ENCODE measurements at regions not wholly inside any gene's neighbourhood (a gene's known extent, or its start where the extent isn't known, plus 50 kb on each side); places are given as distances from the start of the nearest gene placed in this dataset.

DNA sequence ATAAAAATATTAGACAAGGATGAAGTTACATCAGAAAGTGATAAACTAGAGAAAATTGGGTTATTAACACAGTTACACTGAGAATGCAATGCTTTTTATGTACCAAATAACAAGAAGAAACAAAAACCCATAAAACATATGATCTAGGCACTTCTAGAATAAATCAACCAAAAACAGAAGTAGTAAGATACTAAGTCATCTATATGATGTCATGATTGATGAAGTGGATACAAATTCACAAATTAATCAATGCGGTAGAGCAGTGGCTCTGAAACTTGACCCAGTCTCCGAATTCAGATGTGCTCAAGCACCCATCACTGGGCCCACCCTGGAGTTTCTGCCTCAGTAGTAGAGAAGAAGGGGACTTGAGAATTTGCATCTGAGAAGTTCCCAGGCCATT lies 112.1 kb upstream of the SSTR4 start:
- no peak for DNase-seq

GRCh38 chr20:22924046-22924737 lies 110.9 kb upstream of the SSTR4 start:
- no peak for DNase-seq

DNA sequence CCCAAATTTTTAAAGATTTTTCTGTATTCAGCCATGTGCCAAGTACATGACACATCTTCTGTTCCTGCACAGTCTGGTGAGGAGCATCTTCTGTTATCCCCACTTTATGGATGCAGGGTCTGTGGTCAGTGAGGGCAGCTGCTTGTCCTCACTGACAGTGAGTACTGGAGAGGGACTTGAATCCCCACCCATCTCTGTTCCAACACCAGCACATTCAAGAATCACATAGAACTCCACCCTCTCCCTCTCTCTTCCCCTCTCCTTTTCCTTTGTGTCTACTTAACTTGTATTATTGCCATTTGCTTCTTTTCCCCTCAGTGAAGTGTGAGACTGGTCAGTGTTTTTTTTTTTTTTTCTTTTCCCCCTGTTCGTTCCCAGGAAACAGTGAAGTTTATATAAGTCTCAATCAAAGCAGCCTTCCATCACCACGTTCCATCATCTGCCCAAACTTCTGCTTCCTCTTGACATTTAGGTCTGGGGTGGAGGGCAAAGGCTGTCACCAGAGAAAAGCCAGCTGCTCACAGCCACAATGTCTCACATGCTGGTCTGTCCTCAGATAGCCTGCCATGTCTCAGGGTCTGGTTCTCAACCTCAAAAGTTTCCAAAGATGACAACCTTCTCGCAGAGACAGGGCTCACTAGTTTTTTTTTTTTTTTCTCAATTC lies 110.0 kb upstream of the SSTR4 start:
- no peak for DNase-seq

DNA sequence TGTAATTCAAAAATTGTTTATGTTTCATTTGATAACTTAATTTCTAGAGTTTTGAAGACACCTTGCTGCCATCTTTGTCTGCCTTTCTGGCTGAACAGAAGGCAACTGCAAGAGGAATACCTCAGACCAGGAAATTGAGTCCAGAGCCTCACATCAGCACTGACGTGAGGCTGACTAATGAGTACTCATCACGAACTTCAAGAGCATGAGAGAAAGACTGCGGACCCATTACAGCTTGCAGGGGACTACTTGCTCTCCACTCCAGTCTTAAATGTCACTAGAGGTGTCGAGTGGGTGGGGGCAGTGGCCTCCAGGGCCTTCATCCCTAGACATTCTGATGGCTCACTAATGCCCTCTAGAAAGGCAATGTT lies 109.5 kb upstream of the SSTR4 start:
- no peak for DNase-seq

DNA sequence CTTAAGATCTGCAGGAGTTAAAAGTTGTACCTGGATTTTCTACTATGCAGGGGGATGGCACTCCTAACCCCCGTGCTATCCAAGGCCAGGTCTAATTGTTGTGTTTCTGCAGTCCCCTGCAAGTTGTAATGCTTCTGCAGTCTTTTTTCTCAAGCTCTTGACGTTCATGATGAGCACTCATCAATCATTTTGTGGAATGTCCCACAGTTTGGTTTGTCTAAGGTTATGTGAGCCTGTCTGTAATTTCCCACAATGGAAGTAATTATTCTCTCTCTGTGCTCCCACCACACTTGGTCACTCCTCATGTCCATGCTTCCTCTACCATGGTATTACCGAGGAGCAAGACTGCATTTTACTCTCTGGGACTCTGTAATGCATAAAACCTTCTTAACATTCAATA lies 107.6 kb upstream of the SSTR4 start:
- no peak for DNase-seq

GRCh38 chr20:22928679-22929078 lies 106.4 kb upstream of the SSTR4 start:
- no peak for DNase-seq

GRCh38 chr20:22929661-22930060 lies 105.5 kb upstream of the SSTR4 start:
- no peak for DNase-seq

GRCh38 chr20:22931653-22932608 lies 103.2 kb upstream of the SSTR4 start:
- DNase-seq: no peak

GRCh38 chr20:22939181-22939580 lies 95.9 kb upstream of the SSTR4 start:
- no peak for DNase-seq

DNA sequence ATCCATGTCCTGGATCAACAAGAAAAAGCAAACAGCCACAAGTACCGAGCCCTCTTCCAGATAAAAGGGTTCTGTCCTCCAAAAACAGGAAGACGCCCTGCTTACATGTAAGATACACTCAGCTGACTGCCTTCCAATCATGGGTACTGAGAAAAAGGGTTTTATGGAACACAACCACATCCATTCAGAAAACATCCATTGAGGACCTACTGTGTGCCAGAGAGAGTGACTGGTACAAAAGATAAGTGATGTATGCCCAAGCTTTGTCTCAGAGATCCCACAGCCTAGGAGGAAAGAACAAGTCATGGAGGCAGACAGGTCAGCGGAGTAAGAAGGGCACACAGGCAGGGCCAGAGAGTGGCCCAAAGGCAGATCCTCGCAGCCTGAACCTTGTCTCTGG lies 94.8 kb upstream of the SSTR4 start:
- no peak for DNase-seq

DNA sequence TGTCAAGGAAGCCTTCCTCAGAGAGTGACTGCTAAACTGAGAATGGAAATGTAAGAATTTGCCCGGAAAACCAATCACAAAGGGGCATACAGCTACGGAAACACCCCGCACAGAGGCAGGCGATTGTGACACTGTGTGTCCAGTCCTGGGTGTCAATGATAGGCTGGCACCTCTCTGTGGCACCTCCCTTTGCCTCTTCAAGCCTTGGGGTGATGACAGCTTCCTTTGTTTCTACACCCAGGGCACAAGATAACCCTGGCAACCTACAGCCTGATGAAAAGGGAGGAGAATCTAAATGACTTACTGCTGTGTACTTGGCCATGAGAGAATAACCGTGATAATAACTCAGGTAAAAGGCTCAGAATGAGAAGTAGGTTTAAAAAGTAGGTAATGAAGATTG lies 93.6 kb upstream of the SSTR4 start:
- no peak for DNase-seq

DNA sequence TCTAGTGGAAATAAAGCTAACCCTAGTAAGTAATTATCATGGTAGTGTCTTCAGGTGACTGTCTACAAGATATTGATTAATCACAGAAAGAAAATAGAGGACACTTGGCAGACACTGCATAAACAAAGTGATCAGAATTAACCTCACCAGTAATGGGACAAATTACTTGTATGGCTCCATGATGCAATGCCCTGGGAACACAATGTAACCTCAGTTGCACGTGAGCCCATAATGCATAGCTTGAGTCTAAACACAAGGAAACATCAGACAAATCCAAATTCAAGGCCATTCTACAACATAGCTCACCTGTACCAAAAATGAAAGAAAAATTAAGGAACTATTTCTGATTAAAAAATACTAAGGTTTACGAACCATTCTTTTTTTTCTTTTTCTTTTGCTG lies 92.4 kb upstream of the SSTR4 start:
- no peak for DNase-seq

GRCh38 chr20:22944062-22944461 lies 91.0 kb upstream of the SSTR4 start:
- DNase-seq: no peak

DNA sequence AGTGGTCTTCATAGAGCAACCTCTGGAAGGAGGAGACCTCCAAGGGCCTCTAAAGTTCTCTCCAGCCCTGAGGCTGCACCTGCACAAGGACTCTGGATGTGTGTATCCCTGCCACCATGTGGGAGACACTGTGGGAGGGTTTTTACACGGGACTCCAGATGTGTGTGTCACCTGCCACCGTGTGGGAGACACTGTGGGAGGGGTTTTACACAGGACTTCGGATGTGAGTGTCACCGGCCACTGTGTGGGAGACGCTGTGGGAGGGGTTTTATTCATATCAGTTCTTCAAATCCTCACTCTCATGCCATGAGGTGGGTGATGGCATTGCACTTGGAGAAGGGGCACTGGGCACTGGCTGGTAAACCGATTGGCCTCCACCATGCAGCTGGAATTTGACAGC lies 90.2 kb upstream of the SSTR4 start:
- DNase-seq: no peak

DNA sequence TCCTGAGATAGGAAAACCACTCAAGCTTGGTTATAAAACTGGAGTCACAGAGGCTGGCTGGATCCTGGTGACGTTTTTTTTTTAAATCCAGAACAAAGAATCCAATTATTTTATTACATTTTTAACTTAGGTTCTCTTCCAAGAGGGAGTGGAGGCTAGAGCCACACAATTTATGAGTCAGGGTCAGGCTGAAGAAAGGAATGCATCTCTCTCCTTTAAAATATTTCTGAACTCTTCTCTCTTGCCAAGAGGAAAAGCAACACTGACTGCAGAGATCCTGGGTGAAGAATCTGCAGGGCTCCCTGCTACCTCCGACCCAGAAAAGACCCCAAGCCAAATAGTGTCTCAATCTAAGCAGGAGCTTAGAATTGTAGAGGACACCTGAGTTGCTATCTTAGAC lies 88.5 kb upstream of the SSTR4 start:
- no peak for DNase-seq

DNA sequence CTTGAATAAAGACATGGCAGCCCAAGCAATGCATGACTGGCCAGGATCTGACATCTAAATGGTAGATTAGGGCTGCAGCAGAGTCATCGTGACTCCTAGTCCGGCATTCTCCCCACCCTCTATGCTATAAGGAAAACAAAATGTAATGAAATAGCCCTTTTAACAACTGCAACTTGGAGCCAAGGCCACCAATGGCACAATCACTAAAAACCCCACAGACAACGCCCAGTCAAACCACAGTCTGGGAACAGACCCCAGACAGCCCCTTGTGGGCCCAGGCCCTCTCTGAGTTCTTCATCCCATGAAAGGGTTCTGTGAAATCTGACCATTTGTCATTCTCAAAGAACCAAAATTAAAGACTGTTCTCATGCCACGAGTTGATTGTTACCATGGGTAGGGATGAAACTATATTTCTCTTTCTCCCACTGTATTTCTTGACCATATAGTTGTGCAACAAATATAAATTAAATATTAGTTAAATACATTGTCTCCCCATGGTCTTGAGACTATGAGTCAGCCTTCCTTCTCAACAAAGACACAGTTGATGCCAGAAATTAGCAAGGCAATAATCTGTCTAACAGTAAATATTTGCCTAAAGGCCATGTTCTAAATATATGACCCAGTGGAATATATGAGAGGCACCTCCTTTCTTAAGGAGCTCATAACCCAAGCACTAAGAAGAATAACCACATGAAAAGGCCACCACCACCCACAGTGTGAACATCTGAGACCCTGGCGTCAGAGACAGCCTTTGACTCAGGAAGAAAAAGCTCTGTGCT lies 85.6 kb upstream of the SSTR4 start:
- no peak for DNase-seq

DNA sequence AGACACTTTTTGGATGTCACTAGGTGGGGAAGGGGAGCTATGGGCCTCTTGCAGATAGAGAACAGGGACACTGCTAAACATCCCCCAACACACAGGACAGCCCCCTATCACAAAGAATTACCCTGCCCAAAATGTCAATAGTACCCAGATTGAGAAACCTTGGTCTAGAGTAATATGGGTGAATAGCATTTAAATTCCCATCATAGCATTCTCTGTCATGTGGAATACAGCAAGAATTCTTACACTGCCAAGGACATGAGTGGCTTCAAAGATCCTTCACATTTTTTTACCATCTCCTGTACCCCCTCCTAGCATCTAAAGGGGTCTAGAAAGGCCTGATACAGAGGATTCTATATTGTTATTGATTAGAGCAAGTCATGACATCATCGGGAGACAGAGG lies 83.1 kb upstream of the SSTR4 start:
- no peak for DNase-seq

DNA sequence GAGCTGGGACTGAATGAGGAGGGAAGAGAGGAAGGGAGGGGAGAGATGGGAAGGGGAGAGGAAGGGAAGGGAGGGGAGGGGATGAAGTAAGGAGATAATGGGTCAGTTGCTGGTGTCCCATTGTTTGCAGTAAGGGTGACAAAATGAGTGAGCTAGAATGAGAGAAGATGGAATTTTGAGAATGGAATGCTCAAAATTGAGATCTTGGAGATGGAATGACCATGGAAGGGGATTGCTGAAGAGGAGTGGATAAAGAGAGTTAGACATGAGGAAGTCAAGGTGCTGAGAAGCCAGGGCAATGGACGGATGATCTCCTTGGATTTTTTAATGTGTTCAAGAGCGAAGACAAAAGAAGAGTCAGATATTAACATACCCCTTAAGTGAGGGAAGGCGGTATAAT lies 80.5 kb upstream of the SSTR4 start:
- no peak for DNase-seq

DNA sequence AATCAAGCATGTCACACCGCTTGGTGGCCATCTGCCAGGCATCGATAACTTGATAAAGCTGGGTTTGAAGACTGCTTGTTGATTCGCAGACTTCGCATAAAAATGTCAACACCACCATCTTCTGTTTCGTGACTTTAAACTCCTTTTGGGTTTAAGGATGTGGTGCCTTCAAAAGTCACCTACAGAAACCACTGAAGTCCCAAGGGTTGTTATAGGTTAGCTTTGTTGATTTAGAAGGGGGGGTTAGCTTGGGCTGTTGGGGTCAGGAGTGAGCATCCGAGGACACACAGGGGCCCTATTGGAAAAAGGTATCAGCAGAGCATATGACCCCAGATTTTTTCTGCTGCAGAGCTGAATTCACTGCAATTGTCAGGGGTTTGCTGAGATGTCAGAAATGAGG lies 76.7 kb upstream of the SSTR4 start:
- DNase-seq: no peak

GRCh38 chr20:22962567-22963439 lies 72.3 kb upstream of the SSTR4 start:
- no peak for DNase-seq

DNA sequence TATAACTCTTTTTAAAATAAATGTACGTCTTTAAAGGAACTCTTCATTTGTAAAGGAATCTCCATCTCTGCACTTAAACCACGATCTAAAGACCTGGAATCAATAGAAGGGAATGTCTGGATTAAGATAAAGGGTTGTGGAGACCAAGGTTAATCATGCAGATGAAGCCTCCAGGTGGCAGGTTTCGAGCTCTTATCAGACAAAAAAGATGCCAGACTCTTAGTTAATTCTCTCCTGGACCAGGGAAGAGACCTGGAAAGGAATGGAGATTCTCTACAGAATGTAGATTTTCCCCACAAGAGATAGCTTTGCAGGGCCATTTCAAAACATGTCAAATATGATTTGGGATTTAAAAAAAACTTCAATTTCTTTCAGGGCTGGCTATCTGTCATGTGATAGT lies 71.5 kb upstream of the SSTR4 start:
- DNase-seq: no peak
